Heart right ventricle (tissue), 16 donors: ENCODE measurements at regions not wholly inside any gene's neighbourhood (a gene's known extent, or its start where the extent isn't known, plus 50 kb on each side); places are given as distances from the start of the nearest gene placed in this dataset.
A peak's percentile ranks its signal among the peaks of the same experiment; 100 is the strongest.

ENCODE experiments used
- ATAC-seq, 8 donors: fragments of 200-7000 bp; cut with Tn5 transposase; one replicate each; pipeline ENCODE4 v1.9.1; 2020; ENCODE audit warnings: mild to moderate bottlenecking in 8 of 8, moderate library complexity in 8 of 8, moderate number of reproducible peaks in 1 of 8
- DNase-seq, 2 donors: peaks; one replicate each; pipeline ENCODE4 v3.0.0-alpha.2; 2020
- H3K27ac ChIP-seq, 10 donors: fragments of 200-600 bp; sonication (generic) in 2 of 10; one replicate each; pipeline versions ENCODE4 v1.5.0 to v1.8.0; 2020 to 2022; ENCODE audit warnings: mild to moderate bottlenecking in 3 of 10
- H3K27me3 ChIP-seq, 7 donors: fragments of 200-600 bp; one replicate each; pipeline ENCODE4 v1.8.0; 2021 to 2022; ENCODE audit warnings: mild to moderate bottlenecking in 2 of 7
- H3K36me3 ChIP-seq, 9 donors: fragments of 200-600 bp; sonication (generic) in 1 of 9; one replicate each; pipeline versions ENCODE4 v1.5.0 to v1.8.0; 2020 to 2022; ENCODE audit warnings: mild to moderate bottlenecking in 2 of 9
- H3K4me1 ChIP-seq, 9 donors: fragments of 200-600 bp; sonication (generic) in 1 of 9; one replicate each; pipeline versions ENCODE4 v1.5.0 to v1.8.0; 2020 to 2022; ENCODE audit warnings: mild to moderate bottlenecking in 4 of 9
- H3K4me3 ChIP-seq, 10 donors: fragments of 200-600 bp; sonication (generic) in 2 of 10; one replicate each; pipeline versions ENCODE4 v1.5.0 to v1.8.0; 2020 to 2022; ENCODE audit warnings: mild to moderate bottlenecking in 7 of 10, moderate library complexity in 2 of 10
- H3K9me3 ChIP-seq, 11 donors: fragments of 200-600 bp in 10 of 11; sonication (generic) in 2 of 11; one replicate each; pipeline versions ENCODE4 v1.5.0 to v1.8.0; 2013 to 2022; ENCODE audit warnings: mild to moderate bottlenecking in 2 of 11, control low read depth in 1 of 11, moderate library complexity in 1 of 11
- CTCF ChIP-seq, 9 donors: fragments of 200-600 bp; sonication (generic) in 2 of 9; IDR thresholded peaks; one replicate each; pipeline versions ENCODE4 v1.5.0 to v1.8.0; 2021 to 2022; ENCODE audit warnings: antibody characterized with exemption in 9 of 9, mild to moderate bottlenecking in 5 of 9, moderate library complexity in 1 of 9
- WGBS, 2 donors: extraction: QIAGEN DNeasy Blood & Tissue Kit; methylation state at CpG; one replicate each; pipeline ENCODE4 v1.1.7; 2013; ENCODE audit warnings: inconsistent platforms in 1 of 2; 5-methylcytosine and 5-hydroxymethylcytosine counted together
- intact Hi-C, 10 donors: fragments of 100-400 bp; cut with DNase I; formaldehyde crosslinking; loops; one replicate each; pipeline versions ENCODE4 v1.11.1 to v1.14.2; 2022
- donor health status: Arrhythmogenic right ventricular cardiomyopathy.
- donor health status: ischemic (EF 13 %, LVEDD 7.1; RV severe dilation, severe dysfunction).
- donor health status: healthy with polysubstance abuse.
- donor health status: DM: no; HTN: yes; CAD: no.
- donor health status: DM: no; HTN: no; CAD: no.
- donor health status: ischemic (EF 25% LVEDD 6.9; RV normal size, moderate dysfunction).
- donor health status: ischemic (EF 25% LVEDD 5.7; RV mildly dilated, moderate dysfunction).
- donor health status: healthy.
- donor health status: DM: yes; HTN: yes; CAD: no.
- donor health status: Ischemic cardiomyopathy.
- donor health status: ischemic (EF 35%, LVEDD 5.7; RV mildly dilated, moderate dysfunction).
- donor health status: nonischemic (EF 11% LVEDD 7.7; RV severe dilation, severe dysfunction).
- donor health status: DM: yes; HTN: yes; CAD: no.
- donor health status: PGD.
- donor health status: ischemic (EF 29% LVEDD 5.4; RV normal size, mild dysfunction).
- donor health status: nonischemic (EF 23%, LVEDD 6.1; RV moderate dilation, normal function).

- no peaks in the 10 kb centered on the region for H3K4me1 ChIP-seq
- intact Hi-C loops: no loop called here
- ATAC-seq: no peak
- WGBS, 2 donors: 99 to 100% methylated on average over 3 of the region's 3 CpGs
- DNase-seq: no peak
- TF ChIP-seq CTCF (IDR thresholded peaks at IDR 0.05): no peak
- no peak overlapping the region for H3K4me3 ChIP-seq
- no peaks in the 10 kb centered on the region for H3K27me3 ChIP-seq
- H3K27ac ChIP-seq: no peak overlapping the region
- H3K9me3 ChIP-seq: peaks cover 0 to 22% (median 6%) of the 10 kb centered on the region in 11 donors
- no peaks in the 10 kb centered on the region for H3K36me3 ChIP-seq
Observed at GRCh38 chr3:177314897-177315296, 117.6 kb upstream of the TBL1XR1 start.

- no peak overlapping the region for H3K27ac ChIP-seq
- intact Hi-C loops: no loop called here
- WGBS, 2 donors: 93 to 96% methylated on average over 2 of the region's 2 CpGs
Observed at GRCh38 chr3:177317247-177317646, 120.0 kb upstream of the TBL1XR1 start.

GRCh38 chr3:177318559-177318958, 121.3 kb upstream of the TBL1XR1 start:
- DNase-seq: no peak

More at GRCh38 chr3:177317247-177317646, 120.0 kb upstream of the TBL1XR1 start:
- no peaks in the 10 kb centered on the region for H3K36me3 ChIP-seq
- H3K4me3 ChIP-seq: no peak overlapping the region
- peaks cover 0 to 19% (median 15%) of the 10 kb centered on the region in 9 donors for H3K4me1 ChIP-seq
- DNase-seq (no peak), ATAC-seq (no peak)
- TF ChIP-seq CTCF (IDR thresholded peaks at IDR 0.05): no peak
- H3K27me3 ChIP-seq: no peaks in the 10 kb centered on the region
- H3K9me3 ChIP-seq: peaks cover 0 to 5% (median 0%) of the 10 kb centered on the region in 11 donors

GRCh38 chr3:177320765-177321247, 123.5 kb upstream of the TBL1XR1 start:
- Histone ChIP-seq H3K27ac (peak overlapping the region in 5 of 10 donors; percentile 13 to 57 (median 40)), H3K4me1 (peaks cover 0 to 30% (median 15%) of the 10 kb centered on the region in 9 donors), H3K4me3 (no peak overlapping the region), H3K9me3 (peaks cover 0 to 5% (median 0%) of the 10 kb centered on the region in 11 donors), H3K36me3 (no peaks in the 10 kb centered on the region), H3K27me3 (no peaks in the 10 kb centered on the region)
- DNase-seq (no peak), ATAC-seq (peak in 4 of 8 donors; percentile 40 to 69 (median 42))
- no peak for TF ChIP-seq CTCF (IDR thresholded peaks at IDR 0.05)
- 36 to 47% methylated on average over 4 of the region's 4 CpGs for WGBS, 2 donors
- intact Hi-C loops: no loop called here

More at GRCh38 chr3:177318559-177318958, 121.3 kb upstream of the TBL1XR1 start:
- Histone ChIP-seq H3K4me3 (no peak overlapping the region), H3K4me1 (peaks cover 0 to 26% (median 15%) of the 10 kb centered on the region in 9 donors), H3K36me3 (no peaks in the 10 kb centered on the region), H3K27me3 (no peaks in the 10 kb centered on the region), H3K9me3 (peaks cover 0 to 5% (median 0%) of the 10 kb centered on the region in 11 donors), H3K27ac (no peak overlapping the region)
- no peak for ATAC-seq
- intact Hi-C loops: no loop called here
- 100% methylated on average over 1 of the region's 1 CpG for WGBS, 2 donors
- no peak for TF ChIP-seq CTCF (IDR thresholded peaks at IDR 0.05)
